COLO668 (cell line): ENCODE measurements at regions not wholly inside any gene's neighbourhood (a gene's known extent, or its start where the extent isn't known, plus 50 kb on each side); places are given as distances from the start of the nearest gene placed in this dataset.
"Not testable (repeated sequence)": the region's sequence is repeated elsewhere in the genome, so short reads cannot be mapped to it uniquely, and the experiment has no call there.

Source experiments
- DNase-seq: peaks from one replicate; lab custom pipeline; 2025; ENCODE audit not compliant: unreplicated experiment; lab: John Stamatoyannopoulos, UW

DNA sequence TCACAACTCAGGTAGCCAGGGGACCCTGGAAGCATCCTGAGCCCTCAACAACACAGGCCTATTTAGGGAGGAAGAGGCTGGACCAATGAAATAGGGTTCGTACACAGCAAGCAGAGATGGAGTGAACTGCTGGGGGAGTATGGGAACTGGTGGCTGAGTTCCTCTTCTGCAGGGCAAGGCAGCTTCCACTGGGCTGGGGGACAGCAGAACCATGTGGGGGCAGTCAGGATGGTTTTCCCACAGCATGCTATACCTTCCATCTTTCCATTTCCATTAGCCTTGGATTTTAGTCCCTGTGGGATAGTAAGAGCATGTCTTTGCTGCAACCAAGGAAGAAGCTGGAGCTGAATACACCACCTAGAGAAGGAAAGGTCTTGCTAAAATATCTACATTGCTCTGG, 370.6 kb downstream of the CCSER2 start:
- no peak for DNase-seq

- DNase-seq = no peak
Observed at GRCh38 chr10:84700668-84701369, 372.4 kb downstream of the CCSER2 start.

GRCh38 chr10:84701370-84701720, 373.0 kb downstream of the CCSER2 start:
- no peak for DNase-seq

- no peak for DNase-seq
Observed at GRCh38 chr10:84704101-84704500, 375.7 kb downstream of the CCSER2 start.

GRCh38 chr10:84706431-84706830, 378.0 kb downstream of the CCSER2 start:
- no peak for DNase-seq

GRCh38 chr10:84706875-84707274, 378.5 kb downstream of the CCSER2 start:
- DNase-seq = no peak

GRCh38 chr10:84715911-84716310, 387.5 kb downstream of the CCSER2 start:
- peak; percentile 8 for DNase-seq

DNA sequence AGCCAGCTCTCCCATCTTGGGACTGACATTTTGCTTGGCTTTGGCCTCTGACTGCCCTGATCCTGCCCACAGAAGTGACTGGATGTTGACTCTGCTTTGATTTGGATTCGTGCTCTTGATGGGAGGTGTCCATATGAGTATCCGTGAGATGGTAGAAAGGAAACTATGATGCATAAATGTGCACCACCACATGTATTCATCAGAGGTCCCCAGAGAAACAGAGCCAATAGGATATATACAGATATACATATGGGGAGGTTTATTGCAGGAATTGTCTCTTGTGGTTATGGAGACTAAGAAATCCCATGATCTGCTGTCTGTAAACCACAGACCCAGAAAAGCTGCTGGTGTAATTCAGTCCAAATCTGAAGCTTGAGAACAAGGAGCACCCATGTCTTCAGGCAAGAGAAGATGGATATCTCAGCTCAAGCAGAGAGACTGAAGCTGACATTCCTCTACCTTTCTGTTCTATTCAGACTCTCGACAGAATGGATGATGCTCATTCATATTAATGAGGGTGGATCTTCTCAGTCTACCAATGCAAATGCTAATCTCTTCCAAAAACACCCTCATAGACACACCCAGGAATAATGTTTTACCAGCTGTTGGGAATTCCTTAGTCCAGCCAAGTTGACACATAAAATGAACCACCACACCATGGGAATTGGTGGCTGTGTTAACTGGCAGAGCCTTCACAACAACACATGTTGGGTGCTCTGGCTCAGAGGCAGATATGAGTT, 390.7 kb downstream of the CCSER2 start:
- no peak for DNase-seq

DNA sequence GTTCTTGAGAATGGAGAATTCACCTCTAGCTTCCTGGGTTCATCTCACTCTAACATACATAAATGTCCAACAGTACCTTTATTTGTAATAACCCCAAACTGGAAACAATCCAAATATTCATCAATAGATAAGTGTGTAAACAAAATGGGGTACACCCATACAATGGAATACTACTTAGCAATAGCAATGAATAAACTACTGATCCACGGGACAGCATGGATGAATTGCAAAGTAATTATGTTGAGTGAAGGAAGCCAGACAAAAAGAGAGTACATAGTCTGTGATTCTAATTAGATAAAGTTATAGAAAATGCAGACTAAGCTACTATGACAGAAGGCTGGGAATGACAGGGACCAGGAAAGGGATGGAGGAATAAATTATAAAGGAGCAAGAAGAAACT, 391.3 kb downstream of the CCSER2 start:
- no peak for DNase-seq

DNA sequence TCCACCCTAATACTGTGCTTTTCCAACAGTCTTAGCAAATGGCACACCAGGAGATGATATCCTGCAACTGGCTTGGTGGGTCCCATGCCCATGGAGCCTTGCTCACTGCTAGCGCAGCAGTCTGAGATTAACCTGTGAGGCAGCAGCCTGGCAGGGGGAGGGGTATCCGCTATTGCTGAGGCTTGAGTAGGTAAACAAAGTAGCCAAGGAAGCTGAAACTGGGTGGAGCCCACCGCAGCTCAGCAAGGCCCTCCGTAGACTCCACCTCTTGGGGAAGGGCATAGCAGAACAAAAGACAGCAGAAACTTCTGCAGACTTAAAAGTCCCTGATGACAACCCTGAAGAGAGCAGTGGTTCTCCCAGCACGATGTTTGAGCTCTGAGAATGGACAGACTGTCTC, 399.0 kb downstream of the CCSER2 start:
- no peak for DNase-seq

- not testable (repeated sequence) for DNase-seq
Observed at GRCh38 chr10:84739126-84739525, 410.7 kb downstream of the CCSER2 start.

- no peak for DNase-seq
Observed at GRCh38 chr10:84739641-84740040, 411.3 kb downstream of the CCSER2 start.

- peak; percentile 1 for DNase-seq
Observed at GRCh38 chr10:84743483-84743882, 415.1 kb downstream of the CCSER2 start.

DNA sequence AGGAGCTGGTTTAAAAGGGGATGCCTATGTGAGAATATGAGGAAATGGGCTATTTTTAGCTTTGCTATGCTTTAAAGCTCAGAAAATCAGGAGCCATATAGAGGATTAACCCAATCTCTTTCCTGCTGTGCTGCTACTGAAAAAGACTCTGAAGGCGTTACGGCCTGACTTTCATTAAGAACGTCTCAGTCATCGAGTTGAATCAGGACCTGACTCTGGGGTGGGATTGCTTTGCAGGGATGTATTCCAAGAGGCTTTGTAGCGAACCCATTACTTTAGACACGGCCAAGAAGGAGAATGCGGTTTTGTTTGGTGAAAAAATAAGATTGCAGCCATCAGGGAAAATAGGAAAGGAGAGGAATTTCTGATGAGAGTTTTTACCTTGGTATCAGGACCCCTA, 426.9 kb downstream of the CCSER2 start:
- DNase-seq = no peak

DNA sequence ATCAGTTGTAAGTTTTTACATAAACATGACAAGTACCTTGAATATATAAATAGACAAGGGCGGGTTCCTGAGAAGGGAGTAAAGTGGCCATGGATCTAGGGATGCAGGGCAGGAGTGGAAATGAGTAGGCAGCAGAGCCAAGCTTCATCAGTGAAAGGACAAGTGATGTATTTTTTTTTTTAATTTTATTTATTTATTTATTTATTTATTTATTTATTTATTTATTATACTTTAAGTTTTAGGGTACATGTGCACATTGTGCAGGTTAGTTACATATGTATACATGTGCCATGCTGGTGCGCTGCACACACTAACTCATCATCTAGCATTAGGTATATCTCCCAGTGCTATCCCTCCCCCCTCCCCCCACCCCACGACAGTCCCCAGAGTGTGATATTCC, 428.3 kb downstream of the CCSER2 start:
- DNase-seq = not testable (repeated sequence)

GRCh38 chr10:84761994-84762614, 433.7 kb downstream of the CCSER2 start:
- peak; percentile 17 for DNase-seq

DNA sequence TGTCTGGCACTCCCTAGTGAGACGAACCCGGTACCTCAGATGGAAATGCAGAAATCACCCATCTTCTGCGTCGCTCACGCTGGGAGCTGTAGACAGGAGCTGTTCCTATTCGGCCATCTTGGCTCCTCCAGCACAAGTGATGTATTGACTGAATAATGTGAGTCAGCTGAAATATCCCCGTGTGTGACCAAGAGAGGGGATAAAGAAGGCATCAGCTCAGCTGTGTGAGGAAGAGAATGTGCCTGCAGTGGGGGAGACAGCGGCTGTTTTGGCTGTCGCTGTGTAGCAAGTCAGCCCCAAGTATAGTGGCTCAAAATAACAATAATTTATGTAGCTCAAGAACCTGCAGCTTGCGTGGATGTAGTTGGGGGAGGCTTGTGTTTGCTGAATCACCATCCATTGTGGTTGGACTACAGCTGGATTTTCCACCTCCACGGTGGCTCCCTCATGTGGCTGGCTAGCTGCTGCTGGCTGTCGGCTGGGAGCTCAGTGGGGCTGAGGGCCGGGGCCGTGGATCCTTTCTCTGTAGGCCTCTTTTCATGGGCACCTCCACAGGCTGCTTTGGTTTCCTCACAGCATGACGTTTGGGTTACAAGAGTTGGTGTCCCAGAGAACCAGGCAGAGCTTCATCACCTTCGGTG, 434.5 kb downstream of the CCSER2 start:
- no peak for DNase-seq

GRCh38 chr10:84763965-84764364, 435.6 kb downstream of the CCSER2 start:
- DNase-seq = no peak

DNA sequence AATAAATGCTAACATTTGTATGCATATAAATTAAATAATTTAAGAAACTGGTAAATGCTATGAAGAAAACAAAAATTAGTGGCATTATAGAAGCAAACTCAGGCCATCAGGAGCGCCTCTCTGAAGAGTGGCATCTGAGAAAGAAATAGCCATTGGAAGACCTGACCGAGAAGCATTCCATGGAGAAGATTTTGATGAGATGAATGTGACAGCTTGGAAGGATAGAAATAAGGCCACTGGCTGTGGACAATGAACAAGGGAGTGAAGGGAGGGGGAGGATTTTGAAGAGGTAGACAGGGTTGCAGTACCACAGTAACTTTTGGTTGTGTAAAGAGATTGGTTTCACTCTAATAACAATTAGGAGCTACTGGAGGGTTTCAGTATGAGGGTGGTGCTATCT, 436.7 kb downstream of the CCSER2 start:
- DNase-seq = no peak

DNA sequence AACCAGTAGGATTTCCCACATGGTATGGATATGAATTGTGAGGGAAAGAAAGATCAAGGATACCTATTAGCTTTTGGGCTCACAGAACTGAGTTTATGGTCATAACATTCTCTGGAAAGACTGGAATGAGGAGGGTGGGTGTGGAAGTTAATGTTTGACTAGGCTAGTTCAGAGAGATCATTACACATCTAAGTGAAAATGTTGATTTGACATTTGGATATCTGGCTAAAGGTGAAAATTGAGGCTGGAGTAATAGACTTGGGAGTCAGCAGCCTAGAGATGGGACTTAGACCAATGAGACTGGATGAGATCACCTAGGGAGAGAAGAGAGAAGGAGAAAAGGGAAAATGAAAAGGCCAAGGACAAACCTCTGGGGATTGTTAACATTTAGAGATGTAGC, 437.3 kb downstream of the CCSER2 start:
- DNase-seq = no peak

- no peak for DNase-seq
Observed at GRCh38 chr10:84766923-84767322, 438.5 kb downstream of the CCSER2 start.

GRCh38 chr10:84768132-84768531, 439.7 kb downstream of the CCSER2 start:
- no peak for DNase-seq
